ENCODE measurements at regions not wholly inside any gene's neighbourhood (a gene's known extent, or its start where the extent isn't known, plus 50 kb on each side); places are given as distances from the start of the nearest gene placed in this dataset.
A peak's percentile ranks its signal among the peaks of the same experiment; 100 is the strongest.

- no peak for ATAC-seq
- no peak overlapping the region for H3K27ac ChIP-seq
Observed at GRCh38 chr13:89217813-89218212, 1546.6 kb downstream of the SLITRK5 start.

GRCh38 chr13:89221557-89222158 is 1550.5 kb downstream of the SLITRK5 start:
- no peak for ATAC-seq

More at GRCh38 chr13:89217813-89218212, 1546.6 kb downstream of the SLITRK5 start:
- FAIRE-seq: no peak
- Histone ChIP-seq H3K4me1 (no peaks in the 10 kb centered on the region), H3K4me3 (no peak overlapping the region), H3K4me2 (no peak overlapping the region), H3K9me3 (no peaks in the 10 kb centered on the region)
- CTCF ChIA-PET: interaction anchor here (0.6 kb wide), 1 partner anchor 106 kb away, joined by 3 read pairs; no protein-coding TSS in a partner anchor
- TF ChIP-seq EHMT2 (IDR thresholded peaks at IDR 0.05; ENCODE audit: low read depth) (no peak), BCL3 (IDR thresholded peaks at IDR 0.05) (no peak), ESRRA (IDR thresholded peaks at IDR 0.05; ENCODE audit: borderline replicate concordance, low read length) (no peak), ZFP36 (IDR thresholded peaks at IDR 0.05; ENCODE audit: borderline replicate concordance, partially characterized antibody) (no peak), TFCP2L1 (CRISPR knock-in tag; IDR thresholded peaks at IDR 0.05) (no peak), HOXB5 (CRISPR knock-in tag; IDR thresholded peaks at IDR 0.05) (no peak), HDAC2 (IDR thresholded peaks at IDR 0.05) (no peak), CBX8 (IDR thresholded peaks at IDR 0.05) (no peak), RARB (CRISPR knock-in tag; IDR thresholded peaks at IDR 0.05) (no peak), CHD4 (IDR thresholded peaks at IDR 0.05; ENCODE audit: borderline replicate concordance) (no peak)
- DNase-seq (ENCODE audit: low read depth in 1 of 2, low spot score in 1 of 2): no peak
- POLR2A ChIA-PET: no interaction called here

GRCh38 chr13:89227356-89227755 is 1556.2 kb downstream of the SLITRK5 start:
- no peak for DNase-seq (ENCODE audit: low read depth in 1 of 2, low spot score in 1 of 2)
- FAIRE-seq: no peak
- ATAC-seq: no peak

More at GRCh38 chr13:89221557-89222158, 1550.5 kb downstream of the SLITRK5 start:
- ChIA-PET POLR2A (no interaction called here), CTCF (no interaction called here)
- Histone ChIP-seq H3K4me3 (no peak overlapping the region), H3K9me3 (no peaks in the 10 kb centered on the region), H3K27ac (no peak overlapping the region), H3K4me1 (no peaks in the 10 kb centered on the region), H3K4me2 (no peak overlapping the region)
- 8% methylated on average over 1 of the region's 1 CpG for WGBS (ENCODE audit: missing lambda C conversion rate)
- FAIRE-seq: no peak
- no peak for TF ChIP-seq RAD21 (conservative IDR thresholded peaks at IDR 0.05 in 1 of 2, IDR thresholded peaks at IDR 0.05 in 1 of 2)
- peak; percentile 32; the same call in 1 of the 2 replicates for TF ChIP-seq KDM5A (IDR thresholded peaks at IDR 0.05)
- no peak for DNase-seq (ENCODE audit: low read depth in 1 of 2, low spot score in 1 of 2)

More at GRCh38 chr13:89227356-89227755, 1556.2 kb downstream of the SLITRK5 start:
- Histone ChIP-seq H3K9me3 (no peaks in the 10 kb centered on the region), H3K4me3 (no peak overlapping the region), H3K4me1 (no peaks in the 10 kb centered on the region), H3K27ac (no peak overlapping the region), H3K4me2 (no peak overlapping the region)
- WGBS (ENCODE audit: missing lambda C conversion rate): 27% methylated on average over 4 of the region's 4 CpGs
- TF ChIP-seq RARB (CRISPR knock-in tag; IDR thresholded peaks at IDR 0.05) (no peak), CBX8 (IDR thresholded peaks at IDR 0.05) (no peak), RNF2 (IDR thresholded peaks at IDR 0.05; ENCODE audit: borderline replicate concordance, low read depth) (no peak), GATA3 (IDR thresholded peaks at IDR 0.05; ENCODE audit: borderline replicate concordance) (no peak), RCOR1 (IDR thresholded peaks at IDR 0.05; ENCODE audit: low read depth, low read length) (no peak), RAD21 (conservative IDR thresholded peaks at IDR 0.05 in 1 of 2, IDR thresholded peaks at IDR 0.05 in 1 of 2) (no peak), ELK1 (IDR thresholded peaks at IDR 0.05; ENCODE audit: low read depth, low read length) (no peak), PHF8 (IDR thresholded peaks at IDR 0.05; ENCODE audit: borderline replicate concordance, low read depth) (no peak), ZNF302 (CRISPR knock-in tag; IDR thresholded peaks at IDR 0.05) (no peak), ZFP36 (IDR thresholded peaks at IDR 0.05; ENCODE audit: borderline replicate concordance, partially characterized antibody) (no peak), TP53 (CRISPR knock-in tag; IDR thresholded peaks at IDR 0.05) (no peak), JUNB (IDR thresholded peaks at IDR 0.05) (no peak), MAZ (IDR thresholded peaks at IDR 0.05; ENCODE audit: borderline replicate concordance, low read depth, low read length) (no peak), REST (IDR thresholded peaks at IDR 0.05) (no peak), CEBPB (IDR thresholded peaks at IDR 0.05) (no peak)
- POLR2A ChIA-PET: no interaction called here
- CTCF ChIA-PET: no interaction called here
